ENCODE measurements at regions not wholly inside any gene's neighbourhood (a gene's known extent, or its start where the extent isn't known, plus 50 kb on each side); places are given as distances from the start of the nearest gene placed in this dataset.
"Not testable (repeated sequence)": the region's sequence is repeated elsewhere in the genome, so short reads cannot be mapped to it uniquely, and the experiment has no call there.

DNA sequence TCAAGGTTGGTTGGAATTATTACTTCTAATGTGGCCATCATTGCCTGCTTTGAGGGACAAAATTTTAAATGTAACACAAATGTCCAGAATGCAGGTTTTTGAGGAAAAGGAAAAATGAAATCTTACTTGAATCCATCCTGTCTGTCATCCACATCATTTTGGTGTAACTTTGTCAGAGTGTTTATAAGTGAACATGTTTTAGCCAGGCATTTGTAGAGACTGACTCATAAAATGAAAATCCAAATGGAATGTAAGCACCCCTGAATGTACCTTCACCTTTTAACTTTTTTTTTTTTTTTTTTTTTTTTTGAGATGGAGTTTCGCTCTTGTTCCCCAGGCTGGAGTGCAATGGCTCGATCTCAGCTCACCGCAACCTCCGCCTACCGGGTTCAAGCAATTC, 141.8 kb upstream of the BNIP2 start:
- TF ChIP-seq POLR2A (IDR thresholded peaks at IDR 0.05; ENCODE audit: low read length) (no peak), GATA1 (IDR thresholded peaks at IDR 0.05; ENCODE audit: low read depth, low read length) (no peak)
- no peak for DNase-seq

DNA sequence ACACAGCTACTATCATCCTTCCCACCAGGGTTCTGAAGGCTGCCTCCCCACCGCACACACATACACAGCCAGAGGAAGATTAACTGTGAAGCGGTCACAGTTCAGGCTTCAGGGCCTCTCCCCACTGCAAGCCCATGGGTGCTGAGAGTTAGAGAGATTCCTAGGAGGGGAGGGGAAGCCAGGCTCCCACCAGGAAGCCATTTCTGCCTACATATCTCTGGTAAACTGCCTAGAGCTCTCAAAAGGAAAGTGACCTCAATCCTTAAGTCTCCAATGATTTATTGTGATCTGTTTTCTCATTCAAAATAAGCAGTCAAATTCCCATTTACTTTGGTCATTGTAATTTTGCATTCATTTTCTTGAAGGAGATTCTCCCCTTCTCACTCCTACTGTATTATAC, 141.0 kb upstream of the BNIP2 start:
- TF ChIP-seq GATA1 (IDR thresholded peaks at IDR 0.05; ENCODE audit: low read depth, low read length) (no peak), POLR2A (IDR thresholded peaks at IDR 0.05; ENCODE audit: low read length) (no peak)
- no peak for DNase-seq

- TF ChIP-seq GATA1 (IDR thresholded peaks at IDR 0.05; ENCODE audit: low read depth, low read length) (no peak), POLR2A (IDR thresholded peaks at IDR 0.05; ENCODE audit: low read length) (no peak)
- DNase-seq = no peak
Observed at GRCh38 chr15:59828861-59829260, 139.7 kb upstream of the BNIP2 start.

GRCh38 chr15:59828263-59828662, 139.1 kb upstream of the BNIP2 start:
- TF ChIP-seq POLR2A (IDR thresholded peaks at IDR 0.05; ENCODE audit: low read length) = no peak
- TF ChIP-seq GATA1 (IDR thresholded peaks at IDR 0.05; ENCODE audit: low read depth, low read length) = no peak
- DNase-seq = no peak

- TF ChIP-seq GATA1 (IDR thresholded peaks at IDR 0.05; ENCODE audit: low read depth, low read length) (no peak), POLR2A (IDR thresholded peaks at IDR 0.05; ENCODE audit: low read length) (no peak)
- DNase-seq = no peak
Observed at GRCh38 chr15:59825901-59826300, 136.8 kb upstream of the BNIP2 start.

GRCh38 chr15:59821286-59821685, 132.2 kb upstream of the BNIP2 start:
- TF ChIP-seq POLR2A (IDR thresholded peaks at IDR 0.05; ENCODE audit: low read length) (no peak), GATA1 (IDR thresholded peaks at IDR 0.05; ENCODE audit: low read depth, low read length) (no peak)
- DNase-seq = no peak

GRCh38 chr15:59819092-59819491, 130.0 kb upstream of the BNIP2 start:
- TF ChIP-seq GATA1 (IDR thresholded peaks at IDR 0.05; ENCODE audit: low read depth, low read length) (no peak), POLR2A (IDR thresholded peaks at IDR 0.05; ENCODE audit: low read length) (no peak)
- no peak for DNase-seq

GRCh38 chr15:59818336-59818735, 129.2 kb upstream of the BNIP2 start:
- DNase-seq = no peak
- TF ChIP-seq POLR2A (IDR thresholded peaks at IDR 0.05; ENCODE audit: low read length) (no peak), GATA1 (IDR thresholded peaks at IDR 0.05; ENCODE audit: low read depth, low read length) (no peak)

- no peak for DNase-seq
- no peak for TF ChIP-seq GATA1 (IDR thresholded peaks at IDR 0.05; ENCODE audit: low read depth, low read length)
- TF ChIP-seq POLR2A (IDR thresholded peaks at IDR 0.05; ENCODE audit: low read length) = no peak
Observed at GRCh38 chr15:59817834-59818233, 128.7 kb upstream of the BNIP2 start.

DNA sequence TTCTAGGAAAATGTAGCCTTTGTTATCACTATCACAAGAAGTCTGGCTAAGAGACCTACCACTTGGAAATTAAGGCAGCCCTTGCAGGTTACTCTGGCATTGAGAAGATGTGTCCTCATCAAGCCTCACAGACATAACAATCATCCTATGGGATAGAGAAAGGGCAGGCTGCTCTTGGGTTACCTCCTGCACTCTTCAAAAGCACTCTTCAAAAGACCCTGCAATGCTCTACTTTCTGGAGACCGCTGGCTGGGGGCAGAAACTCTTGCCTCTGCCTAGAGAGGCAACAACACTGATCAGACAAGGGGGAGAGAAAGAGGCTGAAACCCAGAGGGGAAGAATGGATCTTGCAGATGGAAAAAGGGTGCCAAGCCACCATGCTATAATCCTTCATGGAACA, 127.9 kb upstream of the BNIP2 start:
- TF ChIP-seq GATA1 (IDR thresholded peaks at IDR 0.05; ENCODE audit: low read depth, low read length) = no peak
- no peak for TF ChIP-seq POLR2A (IDR thresholded peaks at IDR 0.05; ENCODE audit: low read length)
- DNase-seq = no peak

- no peak for TF ChIP-seq POLR2A (IDR thresholded peaks at IDR 0.05; ENCODE audit: low read length)
- no peak for TF ChIP-seq GATA1 (IDR thresholded peaks at IDR 0.05; ENCODE audit: low read depth, low read length)
- no peak for DNase-seq
Observed at GRCh38 chr15:59814409-59814808, 125.3 kb upstream of the BNIP2 start.

DNA sequence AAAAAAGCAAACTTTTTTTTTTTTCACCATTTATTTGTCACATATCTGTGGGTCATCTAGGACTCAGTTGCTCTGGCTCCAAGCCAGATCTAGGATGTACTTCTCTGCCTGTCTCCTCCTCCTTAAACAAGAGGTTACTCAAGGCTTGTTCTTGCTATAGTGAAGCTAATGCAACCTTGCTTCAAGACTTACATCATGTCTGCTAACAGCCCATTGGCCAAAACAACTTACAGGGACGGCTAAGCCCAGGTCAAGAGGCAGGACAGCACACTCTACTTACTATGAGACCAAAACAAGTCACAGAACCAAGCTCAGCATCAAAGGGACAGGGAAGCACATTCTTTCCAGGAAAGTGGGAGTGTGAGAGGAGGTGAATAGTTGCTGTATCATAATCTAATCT, 123.8 kb upstream of the BNIP2 start:
- peak in 1 of 2 experiments; percentile 1 for DNase-seq
- TF ChIP-seq GATA1 (IDR thresholded peaks at IDR 0.05; ENCODE audit: low read depth, low read length) = no peak

- no peak for TF ChIP-seq GATA1 (IDR thresholded peaks at IDR 0.05; ENCODE audit: low read depth, low read length)
- TF ChIP-seq POLR2A (IDR thresholded peaks at IDR 0.05; ENCODE audit: low read length) = no peak
- DNase-seq = no peak
Observed at GRCh38 chr15:59812250-59812870, 123.2 kb upstream of the BNIP2 start.

- DNase-seq = not testable (repeated sequence)
Observed at GRCh38 chr15:59803293-59803966, 114.3 kb upstream of the BNIP2 start.

- DNase-seq = no peak
- TF ChIP-seq POLR2A (IDR thresholded peaks at IDR 0.05; ENCODE audit: low read length) = no peak
Observed at GRCh38 chr15:59801649-59802048, 112.5 kb upstream of the BNIP2 start.

DNA sequence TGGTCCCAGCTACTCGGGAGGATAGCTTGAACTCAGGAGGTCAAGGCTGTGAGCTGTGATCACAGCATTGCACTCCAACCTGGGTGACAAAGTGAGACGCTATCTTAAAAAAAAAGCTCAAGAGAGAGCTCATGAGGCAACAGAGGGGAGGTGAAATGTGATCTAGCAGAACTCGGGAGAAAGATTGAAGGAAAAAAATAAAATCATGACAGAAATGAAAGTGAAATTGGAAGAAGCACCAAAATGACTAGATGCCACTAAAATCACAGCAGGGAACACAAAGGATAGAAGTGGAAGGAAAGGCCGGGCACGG, 109.4 kb upstream of the BNIP2 start:
- no peak for TF ChIP-seq GATA1 (IDR thresholded peaks at IDR 0.05; ENCODE audit: low read depth, low read length)
- no peak for TF ChIP-seq POLR2A (IDR thresholded peaks at IDR 0.05; ENCODE audit: low read length)
- DNase-seq = no peak
